K562 (cell line): ENCODE measurements at regions not wholly inside any gene's neighbourhood (a gene's known extent, or its start where the extent isn't known, plus 50 kb on each side); places are given as distances from the start of the nearest gene placed in this dataset.

Experiments
- ATF7 ChIP-seq: fragments of 450-650 bp; IDR thresholded peaks from 2 replicates; pipeline ENCODE4 v1.7.1; 2014; ENCODE audit warnings: mild to moderate bottlenecking, moderate library complexity
- CEBPB ChIP-seq: fragments of 450-650 bp; IDR thresholded peaks from 2 replicates; pipeline ENCODE4 v1.6.1; 2016; ENCODE audit warnings: missing genetic modification characterization, missing compliant biosample characterization
- HDAC2 ChIP-seq: fragments of 450-650 bp; IDR thresholded peaks from 2 replicates; pipeline ENCODE4 v1.6.1; 2016; ENCODE audit warnings: mild to moderate bottlenecking
- NR2C2 ChIP-seq, 2 experiments: fragments of 200-800 bp in 1 of 2; sonication (Bioruptor generic) in 1 of 2; sonication (generic) in 1 of 2; formaldehyde crosslinking in 1 of 2; IDR thresholded peaks; 2 replicates each; pipeline versions ENCODE4 v1.6.1 to v1.8.0; 2016 to 2022; ENCODE audit warnings: mild to moderate bottlenecking in 1 of 2, missing compliant biosample characterization in 1 of 2, missing genetic modification characterization in 1 of 2, missing genetic modification reagents in 1 of 2
- SMARCC2 ChIP-seq: fragments of 450-650 bp; IDR thresholded peaks from 2 replicates; pipeline ENCODE4 v1.6.1; 2017; ENCODE audit warnings: antibody characterized with exemption, moderate library complexity, mild to moderate bottlenecking, low read depth
- TF ChIP-seq, protein P1 (sequence below), 2 experiments: fragments of 200-800 bp in 1 of 2; sonication (Bioruptor generic) in 1 of 2; sonication (generic) in 1 of 2; formaldehyde crosslinking in 1 of 2; IDR thresholded peaks in 1 of 2; conservative IDR thresholded peaks in 1 of 2; 2 replicates each; pipeline versions ENCODE4 v1.5.0 to v1.6.1; 2016 to 2020; ENCODE audit warnings: missing compliant biosample characterization in 1 of 2, missing genetic modification characterization in 1 of 2, missing genetic modification reagents in 1 of 2
- TF ChIP-seq, protein P2 (sequence below), 2 experiments: IDR thresholded peaks; 2 replicates each; pipeline ENCODE4 v1.6.1; 2012; ENCODE audit warnings: improper control_type of control experiment in 2 of 2, low read depth in 2 of 2, low read length in 2 of 2, borderline replicate concordance in 1 of 2
- TF ChIP-seq, protein P3 (sequence below), 2 experiments: IDR thresholded peaks in 1 of 2; conservative IDR thresholded peaks in 1 of 2; 2 replicates each; pipeline ENCODE4 v1.6.1; 2016; ENCODE audit warnings: low read depth in 2 of 2, mild to moderate bottlenecking in 1 of 2, missing compliant biosample characterization in 1 of 2, missing genetic modification characterization in 1 of 2, moderate library complexity in 1 of 2
- TF ChIP-seq, protein P4 (sequence below): sonication (generic); formaldehyde crosslinking; IDR thresholded peaks from 2 replicates; pipeline ENCODE4 v1.8.1; 2022; ENCODE audit warnings: missing genetic modification reagents

GRCh38 chr2:65991381-65992197 is 443.3 kb upstream of the MEIS1 start:
- no peak for TF ChIP-seq SMARCC2
- TF ChIP-seq, protein P1, sequence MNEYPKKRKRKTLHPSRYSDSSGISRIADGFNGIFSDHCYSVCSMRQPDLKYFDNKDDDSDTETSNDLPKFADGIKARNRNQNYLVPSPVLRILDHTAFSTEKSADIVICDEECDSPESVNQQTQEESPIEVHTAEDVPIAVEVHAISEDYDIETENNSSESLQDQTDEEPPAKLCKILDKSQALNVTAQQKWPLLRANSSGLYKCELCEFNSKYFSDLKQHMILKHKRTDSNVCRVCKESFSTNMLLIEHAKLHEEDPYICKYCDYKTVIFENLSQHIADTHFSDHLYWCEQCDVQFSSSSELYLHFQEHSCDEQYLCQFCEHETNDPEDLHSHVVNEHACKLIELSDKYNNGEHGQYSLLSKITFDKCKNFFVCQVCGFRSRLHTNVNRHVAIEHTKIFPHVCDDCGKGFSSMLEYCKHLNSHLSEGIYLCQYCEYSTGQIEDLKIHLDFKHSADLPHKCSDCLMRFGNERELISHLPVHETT (CRISPR knock-in tag; conservative IDR thresholded peaks at IDR 0.05 in 1 of 2, IDR thresholded peaks at IDR 0.05 in 1 of 2) = no peak
- TF ChIP-seq HDAC2 = no peak
- TF ChIP-seq, protein P2, sequence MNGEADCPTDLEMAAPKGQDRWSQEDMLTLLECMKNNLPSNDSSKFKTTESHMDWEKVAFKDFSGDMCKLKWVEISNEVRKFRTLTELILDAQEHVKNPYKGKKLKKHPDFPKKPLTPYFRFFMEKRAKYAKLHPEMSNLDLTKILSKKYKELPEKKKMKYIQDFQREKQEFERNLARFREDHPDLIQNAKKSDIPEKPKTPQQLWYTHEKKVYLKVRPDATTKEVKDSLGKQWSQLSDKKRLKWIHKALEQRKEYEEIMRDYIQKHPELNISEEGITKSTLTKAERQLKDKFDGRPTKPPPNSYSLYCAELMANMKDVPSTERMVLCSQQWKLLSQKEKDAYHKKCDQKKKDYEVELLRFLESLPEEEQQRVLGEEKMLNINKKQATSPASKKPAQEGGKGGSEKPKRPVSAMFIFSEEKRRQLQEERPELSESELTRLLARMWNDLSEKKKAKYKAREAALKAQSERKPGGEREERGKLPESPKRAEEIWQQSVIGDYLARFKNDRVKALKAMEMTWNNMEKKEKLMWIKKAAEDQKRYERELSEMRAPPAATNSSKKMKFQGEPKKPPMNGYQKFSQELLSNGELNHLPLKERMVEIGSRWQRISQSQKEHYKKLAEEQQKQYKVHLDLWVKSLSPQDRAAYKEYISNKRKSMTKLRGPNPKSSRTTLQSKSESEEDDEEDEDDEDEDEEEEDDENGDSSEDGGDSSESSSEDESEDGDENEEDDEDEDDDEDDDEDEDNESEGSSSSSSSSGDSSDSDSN (IDR thresholded peaks at IDR 0.05; ENCODE audit: borderline replicate concordance in 1 of 2, low read depth in 2 of 2, low read length in 2 of 2) = no peak
- TF ChIP-seq, protein P3, sequence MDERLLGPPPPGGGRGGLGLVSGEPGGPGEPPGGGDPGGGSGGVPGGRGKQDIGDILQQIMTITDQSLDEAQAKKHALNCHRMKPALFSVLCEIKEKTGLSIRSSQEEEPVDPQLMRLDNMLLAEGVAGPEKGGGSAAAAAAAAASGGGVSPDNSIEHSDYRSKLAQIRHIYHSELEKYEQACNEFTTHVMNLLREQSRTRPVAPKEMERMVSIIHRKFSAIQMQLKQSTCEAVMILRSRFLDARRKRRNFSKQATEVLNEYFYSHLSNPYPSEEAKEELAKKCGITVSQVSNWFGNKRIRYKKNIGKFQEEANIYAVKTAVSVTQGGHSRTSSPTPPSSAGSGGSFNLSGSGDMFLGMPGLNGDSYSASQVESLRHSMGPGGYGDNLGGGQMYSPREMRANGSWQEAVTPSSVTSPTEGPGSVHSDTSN (CRISPR knock-in tag; IDR thresholded peaks at IDR 0.05; ENCODE audit: low read depth) = no peak
- TF ChIP-seq, protein P3 (tag; conservative IDR thresholded peaks at IDR 0.05; ENCODE audit: low read depth) = no peak
- no peak for TF ChIP-seq NR2C2 (CRISPR knock-in tag; IDR thresholded peaks at IDR 0.05)
- no peak for TF ChIP-seq NR2C2 (tag; IDR thresholded peaks at IDR 0.05)
- TF ChIP-seq, protein P4, sequence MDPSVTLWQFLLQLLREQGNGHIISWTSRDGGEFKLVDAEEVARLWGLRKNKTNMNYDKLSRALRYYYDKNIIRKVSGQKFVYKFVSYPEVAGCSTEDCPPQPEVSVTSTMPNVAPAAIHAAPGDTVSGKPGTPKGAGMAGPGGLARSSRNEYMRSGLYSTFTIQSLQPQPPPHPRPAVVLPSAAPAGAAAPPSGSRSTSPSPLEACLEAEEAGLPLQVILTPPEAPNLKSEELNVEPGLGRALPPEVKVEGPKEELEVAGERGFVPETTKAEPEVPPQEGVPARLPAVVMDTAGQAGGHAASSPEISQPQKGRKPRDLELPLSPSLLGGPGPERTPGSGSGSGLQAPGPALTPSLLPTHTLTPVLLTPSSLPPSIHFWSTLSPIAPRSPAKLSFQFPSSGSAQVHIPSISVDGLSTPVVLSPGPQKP (CRISPR knock-in tag) = no peak
- no peak for TF ChIP-seq ATF7
- no peak for TF ChIP-seq CEBPB
